ENCODE measurements at regions not wholly inside any gene's neighbourhood (a gene's known extent, or its start where the extent isn't known, plus 50 kb on each side); places are given as distances from the start of the nearest gene placed in this dataset.

DNA sequence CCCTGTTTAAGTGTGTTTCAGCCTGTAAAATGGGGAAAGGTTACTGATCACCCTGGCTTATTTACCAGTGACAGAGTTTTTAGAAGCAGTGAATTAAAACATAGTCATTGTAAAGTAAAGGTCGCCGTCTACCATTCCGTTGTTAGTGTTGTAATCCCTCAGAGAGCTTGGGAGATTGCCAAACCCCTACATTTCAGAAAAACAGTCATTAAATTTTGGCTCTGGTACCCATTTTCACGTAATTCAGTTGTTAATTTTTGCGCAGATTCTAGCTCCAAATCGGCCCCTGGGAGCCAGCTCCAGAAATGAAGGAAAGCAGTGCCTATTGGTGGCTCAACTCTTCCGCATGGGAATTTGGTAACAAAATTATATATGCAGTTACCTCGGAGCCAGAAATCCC lies 127.7 kb upstream of the AJAP1 start:
- no CpG with 5 or more reads among the region's 8 CpGs for WGBS (ENCODE audit: extremely low coverage, insufficient coverage, insufficient read length)
- no peak overlapping the region for H2AFZ ChIP-seq (ENCODE audit: insufficient read depth, low read length, poor library complexity)
- no peak overlapping the region for H2BK120ac ChIP-seq (ENCODE audit: insufficient read depth, low read length, poor library complexity)
- no peak overlapping the region for H3K4me3 ChIP-seq (ENCODE audit: low read depth, low read length)
- no peaks in the 10 kb centered on the region for H3K36me3 ChIP-seq (ENCODE audit: control insufficient read depth in 1 of 2, insufficient read depth in 2 of 2, low read length in 2 of 2)
- DNase-seq = no peak
- no peak overlapping the region for H2AK5ac ChIP-seq (ENCODE audit: low read length)
- H3K18ac ChIP-seq (ENCODE audit: low read length) = no peak overlapping the region
- H4K91ac ChIP-seq (ENCODE audit: low read depth, low read length) = no peak overlapping the region
- H2BK5ac ChIP-seq (ENCODE audit: low read depth, low read length, poor library complexity) = no peak overlapping the region
- H3K79me2 ChIP-seq (ENCODE audit: control insufficient read depth, insufficient read depth, low read length, poor library complexity) = no peaks in the 10 kb centered on the region
- H4K8ac ChIP-seq (ENCODE audit: low read depth, low read length) = no peak overlapping the region
- no peak overlapping the region for H3K27ac ChIP-seq (ENCODE audit: low read depth, low read length)
- H3K23ac ChIP-seq (ENCODE audit: low read length) = no peak overlapping the region
- H3K79me1 ChIP-seq (ENCODE audit: low read length) = no peaks in the 10 kb centered on the region
- no peaks in the 10 kb centered on the region for H3K4me1 ChIP-seq (ENCODE audit: control insufficient read depth in 1 of 2, insufficient read depth in 2 of 2, low read length in 2 of 2)
- H3K4ac ChIP-seq (ENCODE audit: low read depth, low read length) = no peak overlapping the region
- H3K9me3 ChIP-seq (ENCODE audit: insufficient read depth, low read depth, low read length) = peaks cover 1% of the 10 kb centered on the region
- H4K12ac ChIP-seq (ENCODE audit: low read depth, low read length) = no peak overlapping the region
- H3K14ac ChIP-seq (ENCODE audit: low read length) = no peak overlapping the region
- H3K9ac ChIP-seq (ENCODE audit: low read length) = no peak overlapping the region
- no peak overlapping the region for H2BK12ac ChIP-seq (ENCODE audit: low read length)
- no peak overlapping the region for H3K4me2 ChIP-seq (ENCODE audit: low read length)
- no peaks in the 10 kb centered on the region for H3K27me3 ChIP-seq (ENCODE audit: insufficient read depth, low read length)

DNA sequence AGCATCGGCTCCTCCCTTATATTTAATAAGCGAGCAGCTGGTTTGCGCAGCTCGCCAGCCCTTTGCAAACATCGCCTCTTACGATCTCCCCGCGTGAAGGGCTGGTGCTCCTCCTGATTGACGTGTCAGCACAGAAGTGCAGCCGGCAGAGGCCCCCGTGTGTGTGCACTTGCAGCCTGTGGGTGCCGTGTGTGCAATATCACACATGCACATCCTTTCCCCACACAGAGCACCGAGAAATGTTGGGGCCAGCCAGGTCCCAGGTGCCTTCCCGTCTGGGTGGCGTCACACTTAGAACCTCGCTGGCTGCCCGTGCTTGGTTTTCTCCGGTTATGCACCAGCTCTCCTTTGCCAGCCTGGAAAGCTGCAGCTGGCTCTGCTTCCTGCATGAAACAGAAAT lies 126.6 kb upstream of the AJAP1 start:
- Histone ChIP-seq H3K4me2 (ENCODE audit: low read length) (no peak overlapping the region), H3K4ac (ENCODE audit: low read depth, low read length) (no peak overlapping the region), H2BK5ac (ENCODE audit: low read depth, low read length, poor library complexity) (no peak overlapping the region), H3K36me3 (ENCODE audit: control insufficient read depth in 1 of 2, insufficient read depth in 2 of 2, low read length in 2 of 2) (no peaks in the 10 kb centered on the region), H3K9ac (ENCODE audit: low read length) (no peak overlapping the region), H2BK120ac (ENCODE audit: insufficient read depth, low read length, poor library complexity) (no peak overlapping the region), H3K23ac (ENCODE audit: low read length) (no peak overlapping the region), H3K14ac (ENCODE audit: low read length) (no peak overlapping the region), H3K9me3 (ENCODE audit: insufficient read depth, low read depth, low read length) (peaks cover 1% of the 10 kb centered on the region), H4K12ac (ENCODE audit: low read depth, low read length) (no peak overlapping the region), H3K79me2 (ENCODE audit: control insufficient read depth, insufficient read depth, low read length, poor library complexity) (no peaks in the 10 kb centered on the region), H2AFZ (ENCODE audit: insufficient read depth, low read length, poor library complexity) (no peak overlapping the region), H2AK5ac (ENCODE audit: low read length) (no peak overlapping the region), H3K27ac (ENCODE audit: low read depth, low read length) (no peak overlapping the region), H3K18ac (ENCODE audit: low read length) (no peak overlapping the region), H2BK12ac (ENCODE audit: low read length) (no peak overlapping the region), H4K91ac (ENCODE audit: low read depth, low read length) (no peak overlapping the region), H3K79me1 (ENCODE audit: low read length) (no peaks in the 10 kb centered on the region), H3K4me3 (ENCODE audit: low read depth, low read length) (no peak overlapping the region), H4K8ac (ENCODE audit: low read depth, low read length) (no peak overlapping the region), H3K4me1 (ENCODE audit: control insufficient read depth in 1 of 2, insufficient read depth in 2 of 2, low read length in 2 of 2) (no peaks in the 10 kb centered on the region), H3K27me3 (ENCODE audit: insufficient read depth, low read length) (no peaks in the 10 kb centered on the region)
- DNase-seq = no peak
- no CpG with 5 or more reads among the region's 18 CpGs for WGBS (ENCODE audit: extremely low coverage, insufficient coverage, insufficient read length)

DNA sequence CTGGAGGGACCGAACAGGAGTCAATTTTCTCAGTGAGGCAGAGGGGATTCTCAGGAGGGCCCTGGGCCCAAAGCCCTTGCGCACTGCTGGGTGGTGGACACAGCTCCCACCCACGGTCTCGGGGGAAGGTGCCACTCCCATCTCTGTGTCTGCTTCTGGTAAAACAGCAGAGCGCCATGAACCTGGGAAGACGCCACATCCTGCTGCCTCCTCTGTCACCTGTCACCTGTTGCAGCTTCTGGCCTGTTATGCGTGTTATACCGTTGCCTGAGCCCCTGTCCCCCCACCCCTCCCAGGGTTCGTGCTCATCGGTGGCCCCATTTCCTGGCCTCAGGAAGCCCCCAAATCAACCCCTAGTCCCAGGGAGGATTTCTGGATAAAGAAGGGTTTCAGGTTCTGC lies 125.8 kb upstream of the AJAP1 start:
- Histone ChIP-seq H3K4me3 (ENCODE audit: low read depth, low read length) (no peak overlapping the region), H4K8ac (ENCODE audit: low read depth, low read length) (no peak overlapping the region), H2AFZ (ENCODE audit: insufficient read depth, low read length, poor library complexity) (no peak overlapping the region), H3K9ac (ENCODE audit: low read length) (no peak overlapping the region), H2BK5ac (ENCODE audit: low read depth, low read length, poor library complexity) (no peak overlapping the region), H3K79me2 (ENCODE audit: control insufficient read depth, insufficient read depth, low read length, poor library complexity) (no peaks in the 10 kb centered on the region), H3K14ac (ENCODE audit: low read length) (no peak overlapping the region), H2AK5ac (ENCODE audit: low read length) (no peak overlapping the region), H3K4me2 (ENCODE audit: low read length) (no peak overlapping the region), H3K4me1 (ENCODE audit: control insufficient read depth in 1 of 2, insufficient read depth in 2 of 2, low read length in 2 of 2) (no peaks in the 10 kb centered on the region), H3K4ac (ENCODE audit: low read depth, low read length) (no peak overlapping the region), H3K9me3 (ENCODE audit: insufficient read depth, low read depth, low read length) (peaks cover 1% of the 10 kb centered on the region), H3K36me3 (ENCODE audit: control insufficient read depth in 1 of 2, insufficient read depth in 2 of 2, low read length in 2 of 2) (no peaks in the 10 kb centered on the region), H2BK120ac (ENCODE audit: insufficient read depth, low read length, poor library complexity) (no peak overlapping the region), H2BK12ac (ENCODE audit: low read length) (no peak overlapping the region), H4K91ac (ENCODE audit: low read depth, low read length) (no peak overlapping the region), H3K79me1 (ENCODE audit: low read length) (no peaks in the 10 kb centered on the region), H3K23ac (ENCODE audit: low read length) (no peak overlapping the region), H3K18ac (ENCODE audit: low read length) (no peak overlapping the region), H3K27ac (ENCODE audit: low read depth, low read length) (no peak overlapping the region), H4K12ac (ENCODE audit: low read depth, low read length) (no peak overlapping the region), H3K27me3 (ENCODE audit: insufficient read depth, low read length) (no peaks in the 10 kb centered on the region)
- no CpG with 5 or more reads among the region's 10 CpGs for WGBS (ENCODE audit: extremely low coverage, insufficient coverage, insufficient read length)
- no peak for DNase-seq

DNA sequence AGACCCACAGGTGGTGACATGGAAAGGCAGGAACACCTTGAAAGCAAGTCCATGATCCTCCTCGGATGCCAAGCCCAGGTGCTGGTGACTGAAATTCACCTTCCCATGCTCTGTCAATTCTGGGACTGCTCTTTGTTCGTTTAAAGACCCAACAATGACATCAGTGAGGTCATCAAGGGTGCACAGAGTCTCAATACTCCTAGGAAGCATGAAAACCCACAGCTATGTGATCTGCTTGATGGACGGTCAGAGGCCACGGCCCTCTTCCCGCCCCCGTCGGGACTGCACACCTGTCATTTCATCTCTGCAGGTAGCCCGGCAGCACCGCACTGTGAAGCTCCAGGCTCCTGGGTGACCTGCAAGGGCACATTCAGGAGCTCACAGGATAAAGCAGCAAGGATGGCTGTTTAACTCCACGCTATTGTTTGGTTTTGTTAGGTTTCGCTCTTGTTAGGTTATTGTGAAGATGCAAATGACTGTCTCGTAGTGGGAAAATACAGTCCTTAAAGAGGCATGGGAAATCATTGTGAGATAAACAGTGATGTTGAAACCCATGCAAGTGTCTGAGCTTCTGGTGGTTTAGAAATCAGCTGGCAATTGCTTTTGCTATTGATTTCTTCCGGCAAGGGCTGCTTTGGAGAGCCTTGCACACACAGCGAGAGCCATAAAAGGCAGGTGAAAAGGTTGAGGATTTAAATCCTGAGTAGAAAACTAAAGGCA lies 124.8 kb upstream of the AJAP1 start:
- H3K79me2 ChIP-seq (ENCODE audit: control insufficient read depth, insufficient read depth, low read length, poor library complexity) = no peaks in the 10 kb centered on the region
- no peak overlapping the region for H2BK12ac ChIP-seq (ENCODE audit: low read length)
- no peaks in the 10 kb centered on the region for H3K79me1 ChIP-seq (ENCODE audit: low read length)
- no peak overlapping the region for H3K18ac ChIP-seq (ENCODE audit: low read length)
- no peak overlapping the region for H2AK5ac ChIP-seq (ENCODE audit: low read length)
- no peak overlapping the region for H4K91ac ChIP-seq (ENCODE audit: low read depth, low read length)
- no peak overlapping the region for H3K27ac ChIP-seq (ENCODE audit: low read depth, low read length)
- H3K9me3 ChIP-seq (ENCODE audit: insufficient read depth, low read depth, low read length) = peaks cover 1% of the 10 kb centered on the region
- H3K14ac ChIP-seq (ENCODE audit: low read length) = no peak overlapping the region
- H4K12ac ChIP-seq (ENCODE audit: low read depth, low read length) = no peak overlapping the region
- no peak overlapping the region for H3K4me2 ChIP-seq (ENCODE audit: low read length)
- H3K4me1 ChIP-seq (ENCODE audit: control insufficient read depth in 1 of 2, insufficient read depth in 2 of 2, low read length in 2 of 2) = no peaks in the 10 kb centered on the region
- no peak overlapping the region for H3K23ac ChIP-seq (ENCODE audit: low read length)
- H3K4ac ChIP-seq (ENCODE audit: low read depth, low read length) = no peak overlapping the region
- H3K4me3 ChIP-seq (ENCODE audit: low read depth, low read length) = no peak overlapping the region
- no peak for DNase-seq
- no peak overlapping the region for H4K8ac ChIP-seq (ENCODE audit: low read depth, low read length)
- no CpG with 5 or more reads among the region's 14 CpGs for WGBS (ENCODE audit: extremely low coverage, insufficient coverage, insufficient read length)
- no peak overlapping the region for H2BK5ac ChIP-seq (ENCODE audit: low read depth, low read length, poor library complexity)
- no peak overlapping the region for H2AFZ ChIP-seq (ENCODE audit: insufficient read depth, low read length, poor library complexity)
- H3K36me3 ChIP-seq (ENCODE audit: control insufficient read depth in 1 of 2, insufficient read depth in 2 of 2, low read length in 2 of 2) = no peaks in the 10 kb centered on the region
- H3K9ac ChIP-seq (ENCODE audit: low read length) = no peak overlapping the region
- no peaks in the 10 kb centered on the region for H3K27me3 ChIP-seq (ENCODE audit: insufficient read depth, low read length)
- H2BK120ac ChIP-seq (ENCODE audit: insufficient read depth, low read length, poor library complexity) = no peak overlapping the region

Measured in trophoblast cell (in vitro differentiated cells and primary cell).